Epidermal melanocyte (primary cell): ENCODE measurements at regions not wholly inside any gene's neighbourhood (a gene's known extent, or its start where the extent isn't known, plus 50 kb on each side); places are given as distances from the start of the nearest gene placed in this dataset.
"Not testable (repeated sequence)": the region's sequence is repeated elsewhere in the genome, so short reads cannot be mapped to it uniquely, and the experiment has no call there.

Experiments used
- DNase-seq: peaks from one replicate; pipeline ENCODE4 v3.0.0; 2011; ENCODE audit warnings: low spot score; ENCODE audit not compliant: insufficient read length

GRCh38 chr2:49686291-49686690 is 532.0 kb upstream of the FSHR start:
- no peak for DNase-seq

GRCh38 chr2:49677227-49677626 is 522.9 kb upstream of the FSHR start:
- DNase-seq, result no peak

GRCh38 chr2:49664827-49665226 is 510.5 kb upstream of the FSHR start:
- DNase-seq, result no peak

DNA sequence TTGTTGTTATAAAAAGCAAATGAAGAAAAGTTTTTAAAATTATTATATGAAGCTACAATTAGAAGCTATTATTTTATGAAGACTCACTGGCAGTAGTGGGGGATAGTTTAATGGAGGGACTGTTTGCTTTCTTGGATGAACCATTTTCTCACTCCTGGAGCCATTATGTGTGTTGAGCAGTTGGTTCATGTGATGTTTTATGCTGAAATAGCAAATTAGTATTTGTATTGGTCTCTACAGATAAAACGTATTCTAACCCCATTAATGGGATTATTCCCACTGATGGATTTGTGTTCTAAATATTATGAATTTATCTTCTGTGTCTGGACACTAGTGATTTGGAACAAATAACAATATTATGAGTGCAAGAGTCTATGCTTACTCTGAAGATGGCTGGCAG is 507.5 kb upstream of the FSHR start:
- no peak for DNase-seq

DNA sequence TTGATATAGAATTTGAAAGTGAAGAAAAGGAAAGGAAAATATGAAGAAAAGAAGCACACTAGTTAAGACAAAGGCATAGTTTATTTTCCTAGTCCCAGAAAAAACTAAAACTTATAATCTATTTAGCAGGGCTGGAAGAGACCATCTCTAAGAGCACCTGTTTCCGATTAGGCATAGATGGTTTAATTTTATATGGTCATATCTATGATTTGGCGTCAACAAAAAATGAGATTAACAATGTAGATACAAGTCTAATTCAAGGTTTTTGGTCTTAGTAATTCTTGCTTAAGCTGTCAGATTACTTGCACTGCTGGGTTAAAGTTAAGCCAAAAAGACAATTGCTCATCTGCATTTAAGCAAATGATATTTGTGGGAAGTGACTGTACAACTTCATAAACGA is 502.5 kb upstream of the FSHR start:
- DNase-seq, result no peak

GRCh38 chr2:49643149-49643548 is 488.8 kb upstream of the FSHR start:
- no peak for DNase-seq

DNA sequence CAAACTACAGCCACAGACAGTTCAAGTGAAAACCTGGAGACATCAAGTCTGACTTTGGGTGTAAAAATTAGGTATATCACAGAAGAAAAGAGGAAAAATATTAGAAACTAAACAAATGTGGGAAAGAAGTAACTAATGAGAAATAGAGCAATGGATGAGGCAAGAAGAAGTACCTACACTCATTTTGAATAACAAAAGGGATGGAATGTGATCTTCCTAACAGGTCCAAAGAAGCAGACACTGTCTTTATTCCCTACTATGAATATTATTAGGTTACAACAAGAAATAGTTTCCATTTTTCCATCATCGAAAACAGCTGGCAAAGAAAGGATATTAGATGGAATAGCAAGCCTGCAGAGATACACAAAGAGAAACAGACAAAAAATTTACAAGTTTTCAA is 486.3 kb upstream of the FSHR start:
- DNase-seq, result no peak

- no peak for DNase-seq
Measured at GRCh38 chr2:49621016-49621415, 466.7 kb upstream of the FSHR start.

DNA sequence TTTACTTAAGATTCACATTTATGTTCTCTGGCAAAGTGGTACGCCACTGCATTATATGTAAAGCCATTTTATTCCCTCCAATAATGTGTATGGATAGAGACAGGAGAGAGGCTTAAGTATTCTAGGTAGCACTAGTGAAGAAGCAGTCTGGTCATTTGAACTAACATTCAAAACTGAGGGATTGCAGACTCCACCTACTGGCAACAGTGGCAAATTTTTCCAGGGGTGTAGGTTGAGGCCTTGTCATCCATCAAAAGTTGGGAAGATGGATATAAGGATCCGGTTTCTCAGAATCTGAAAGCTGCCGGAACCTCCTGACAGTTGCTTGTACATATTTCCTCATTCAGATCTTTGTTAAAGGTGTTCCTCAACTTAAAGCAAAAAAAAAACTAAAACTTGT is 465.5 kb upstream of the FSHR start:
- no peak for DNase-seq

DNA sequence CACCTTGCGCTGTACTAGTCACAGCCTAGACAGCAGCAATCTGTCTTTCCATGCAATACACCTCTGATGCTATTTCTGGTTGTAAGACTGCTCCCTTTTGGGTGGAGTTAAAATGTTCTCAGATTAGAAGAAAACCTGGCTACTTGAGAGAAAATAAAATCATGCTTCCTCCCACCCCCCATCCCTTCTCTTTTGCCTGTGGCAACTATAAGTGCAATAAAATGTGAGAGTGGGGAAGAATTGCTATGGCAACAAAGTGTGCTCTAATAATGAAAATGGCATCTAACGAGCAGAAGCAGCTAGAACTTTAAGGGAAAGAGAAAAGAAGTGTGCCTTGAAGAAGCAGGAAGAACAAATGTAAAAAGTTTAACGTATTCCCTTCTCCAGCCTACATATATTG is 464.2 kb upstream of the FSHR start:
- no peak for DNase-seq

DNA sequence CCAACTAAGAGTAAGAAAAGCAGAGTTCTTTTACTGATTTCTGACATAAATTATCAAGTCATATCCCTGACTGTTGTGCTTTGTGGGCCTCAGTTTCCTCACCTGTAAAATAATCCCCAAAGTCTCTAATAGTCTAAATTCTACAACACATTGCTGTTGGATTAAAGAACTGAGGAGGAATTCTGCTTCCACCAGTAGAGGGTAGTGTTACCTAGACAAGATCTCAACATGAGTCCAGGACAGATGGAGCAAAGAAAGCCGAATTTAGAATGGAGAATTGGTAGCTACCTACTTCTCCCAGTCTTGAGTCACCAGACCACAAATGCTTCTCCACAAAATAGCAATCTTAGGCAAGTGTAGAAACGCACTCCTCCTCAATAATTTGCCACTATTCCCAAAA is 462.5 kb upstream of the FSHR start:
- no peak for DNase-seq

- not testable (repeated sequence) for DNase-seq
Measured at GRCh38 chr2:49611796-49612195, 457.5 kb upstream of the FSHR start.

DNA sequence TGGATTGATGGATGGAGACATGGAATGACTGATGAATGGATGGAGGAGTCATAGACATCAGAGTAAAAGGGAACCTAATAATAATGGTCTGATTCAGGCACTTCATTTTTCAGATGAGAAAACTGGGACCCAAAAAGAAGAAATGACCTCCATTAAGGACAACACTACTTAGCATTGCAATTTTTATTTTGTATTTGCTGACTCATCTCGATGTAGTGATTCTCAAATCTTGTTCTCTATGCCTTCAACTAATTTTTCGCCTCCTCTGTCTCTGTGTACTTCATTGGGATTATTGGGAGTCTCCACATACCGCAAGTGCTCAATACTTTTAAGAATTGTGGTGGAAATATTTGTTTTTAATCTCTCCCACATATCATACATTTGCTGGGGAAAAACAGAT is 446.2 kb upstream of the FSHR start:
- no peak for DNase-seq

- DNase-seq, result no peak
Measured at GRCh38 chr2:49598231-49598630, 443.9 kb upstream of the FSHR start.

DNA sequence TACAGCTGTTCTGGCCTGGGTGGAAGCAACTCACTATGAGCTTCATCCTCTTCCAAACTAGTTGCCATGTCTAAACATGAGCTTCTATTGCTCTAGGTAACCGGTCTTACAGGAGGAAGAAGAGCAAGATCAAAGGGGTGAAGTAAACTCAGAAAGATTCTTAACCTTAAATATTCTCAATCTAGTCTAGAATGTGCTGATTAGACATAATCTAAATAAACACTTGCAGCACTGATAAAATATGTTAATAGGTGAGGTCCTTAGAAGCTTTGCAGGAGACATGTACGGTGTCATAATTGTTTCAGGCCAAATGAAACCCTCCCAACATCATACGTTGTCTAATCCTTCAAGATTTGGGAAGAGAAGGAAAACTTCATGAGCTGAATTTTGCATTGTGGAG is 431.6 kb upstream of the FSHR start:
- no peak for DNase-seq

DNA sequence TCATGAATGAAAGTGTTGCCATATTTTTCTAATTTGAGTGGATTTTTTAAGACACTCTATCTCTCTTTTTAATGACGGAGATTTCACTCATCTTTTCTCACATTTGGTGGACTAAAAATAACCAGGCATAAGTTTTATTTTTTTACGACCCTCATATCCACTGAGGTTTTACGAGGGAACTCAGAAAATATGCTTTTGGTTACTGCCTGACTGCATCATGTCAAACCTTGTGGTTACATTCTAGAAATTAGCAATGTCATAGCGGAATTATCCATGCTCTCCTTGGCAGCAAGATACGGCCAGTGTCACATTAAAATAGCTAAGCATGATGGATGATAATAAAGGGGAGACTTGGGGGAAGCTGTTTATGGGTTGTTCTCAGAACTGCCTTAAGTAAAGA is 428.6 kb upstream of the FSHR start:
- DNase-seq, result no peak

DNA sequence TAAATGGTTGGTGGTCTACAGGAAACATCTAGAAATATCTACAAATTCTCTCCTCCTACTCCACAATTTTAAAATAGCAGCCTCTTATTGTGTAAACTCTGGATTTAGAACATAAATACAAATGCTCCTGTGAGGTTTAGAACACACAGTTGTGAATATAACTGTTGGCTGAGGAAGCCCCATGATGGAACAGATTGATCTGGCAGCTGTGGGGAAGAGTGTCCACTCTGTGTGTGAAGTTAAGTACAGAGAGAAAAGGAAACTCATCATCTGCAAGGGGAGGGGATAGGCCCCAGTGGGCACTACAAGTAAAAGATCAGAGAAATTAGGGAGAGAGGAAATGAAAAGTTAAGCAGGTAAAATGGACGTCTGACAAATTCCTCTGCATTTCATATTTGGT is 422.7 kb upstream of the FSHR start:
- no peak for DNase-seq

DNA sequence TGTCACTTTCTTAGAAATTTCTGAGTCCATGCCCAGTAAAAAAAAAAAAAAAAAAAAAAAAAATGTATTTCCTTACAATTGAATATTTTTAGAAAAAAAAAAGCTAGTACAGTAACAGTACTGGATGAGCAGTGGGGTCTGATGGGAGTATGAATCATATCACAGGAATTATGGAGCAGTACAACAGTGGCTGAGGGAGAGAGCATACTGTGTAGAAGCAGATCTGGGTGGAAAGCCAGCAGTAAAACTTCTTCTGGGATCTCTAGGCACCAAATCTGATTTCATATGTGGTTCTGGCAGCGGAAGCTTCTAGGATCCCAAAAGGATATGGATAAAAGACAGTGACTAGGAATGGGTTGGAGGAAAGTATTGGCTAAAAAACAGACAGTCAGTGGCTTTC is 414.9 kb upstream of the FSHR start:
- DNase-seq, result no peak

- DNase-seq, result no peak
Measured at GRCh38 chr2:49567811-49568600, 413.7 kb upstream of the FSHR start.

GRCh38 chr2:49567021-49567420 is 412.7 kb upstream of the FSHR start:
- DNase-seq, result no peak

- DNase-seq, result no peak
Measured at GRCh38 chr2:49553658-49554057, 399.3 kb upstream of the FSHR start.

- DNase-seq, result no peak
Measured at GRCh38 chr2:49532702-49533101, 378.4 kb upstream of the FSHR start.

DNA sequence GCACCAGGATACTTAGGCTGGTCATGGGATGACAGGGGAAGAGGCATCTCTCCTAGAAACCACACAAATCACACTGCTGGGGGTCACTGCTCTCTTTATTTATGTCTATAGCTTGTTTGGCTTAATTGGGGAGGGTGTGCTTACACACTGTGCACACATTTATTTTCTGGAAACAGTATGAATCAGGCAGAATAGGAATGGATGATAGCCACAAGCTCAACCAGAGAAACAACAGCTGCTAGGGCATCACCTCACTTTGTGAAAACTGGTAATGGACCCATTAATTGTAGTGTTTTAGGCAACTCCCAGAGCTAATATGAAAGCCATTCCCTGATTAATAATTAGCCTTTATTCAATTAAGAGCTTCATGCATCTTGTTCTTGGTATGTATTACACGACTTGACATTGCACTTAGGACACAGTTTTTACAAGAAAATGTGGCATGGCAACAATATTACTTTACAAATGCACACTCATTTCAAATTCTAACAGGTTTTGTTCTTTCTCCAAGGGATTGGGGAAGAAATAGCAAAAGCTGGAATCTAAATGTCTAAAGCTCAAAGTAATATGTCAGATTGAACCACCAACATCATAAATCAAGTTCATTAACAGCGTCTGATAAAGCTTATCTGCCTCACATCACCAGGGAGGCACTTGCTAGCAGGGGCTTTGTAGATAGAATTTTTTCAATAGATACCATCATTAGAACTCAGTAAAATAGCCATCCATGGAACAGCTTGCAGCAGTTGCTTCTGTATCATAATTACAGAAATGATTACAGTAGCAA is 361.9 kb upstream of the FSHR start:
- DNase-seq, result no peak
